ENCODE measurements at regions not wholly inside any gene's neighbourhood (a gene's known extent, or its start where the extent isn't known, plus 50 kb on each side); places are given as distances from the start of the nearest gene placed in this dataset.

DNA sequence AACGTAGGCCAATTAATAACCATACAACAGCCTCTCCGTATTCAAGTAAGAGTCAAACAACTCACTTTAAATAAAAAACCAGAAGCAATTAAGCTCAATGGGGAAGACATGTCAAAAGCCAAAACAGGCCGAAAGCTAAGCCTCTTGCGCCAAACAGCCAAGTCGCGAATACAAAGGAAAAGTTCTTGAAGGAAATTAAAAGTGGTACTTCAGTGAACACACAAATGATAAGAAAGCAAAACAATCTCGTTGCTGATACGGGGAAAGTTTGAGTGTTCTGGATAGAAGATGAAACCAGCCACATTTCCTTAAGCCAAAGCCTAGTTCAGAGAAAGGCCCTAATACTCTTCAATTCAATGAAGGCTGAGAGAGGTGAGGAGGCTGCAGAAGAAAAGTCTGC lies 53.4 kb downstream of the SIPA1L2 start:
- H3K27ac ChIP-seq (ENCODE audit: extremely low read depth, low read depth, low read length): no peak overlapping the region
- H3K9me3 ChIP-seq (replicated peaks; ENCODE audit: control insufficient read depth, insufficient read depth, low read depth, low read length): no peaks in the 10 kb centered on the region
- 0 out of 2 replicates have a peak, but pooled peaks have one; percentile 21 for TF ChIP-seq ZNF79 (CRISPR knock-in tag; IDR thresholded peaks at IDR 0.05; ENCODE audit: low read depth)
- TF ChIP-seq, protein P1, sequence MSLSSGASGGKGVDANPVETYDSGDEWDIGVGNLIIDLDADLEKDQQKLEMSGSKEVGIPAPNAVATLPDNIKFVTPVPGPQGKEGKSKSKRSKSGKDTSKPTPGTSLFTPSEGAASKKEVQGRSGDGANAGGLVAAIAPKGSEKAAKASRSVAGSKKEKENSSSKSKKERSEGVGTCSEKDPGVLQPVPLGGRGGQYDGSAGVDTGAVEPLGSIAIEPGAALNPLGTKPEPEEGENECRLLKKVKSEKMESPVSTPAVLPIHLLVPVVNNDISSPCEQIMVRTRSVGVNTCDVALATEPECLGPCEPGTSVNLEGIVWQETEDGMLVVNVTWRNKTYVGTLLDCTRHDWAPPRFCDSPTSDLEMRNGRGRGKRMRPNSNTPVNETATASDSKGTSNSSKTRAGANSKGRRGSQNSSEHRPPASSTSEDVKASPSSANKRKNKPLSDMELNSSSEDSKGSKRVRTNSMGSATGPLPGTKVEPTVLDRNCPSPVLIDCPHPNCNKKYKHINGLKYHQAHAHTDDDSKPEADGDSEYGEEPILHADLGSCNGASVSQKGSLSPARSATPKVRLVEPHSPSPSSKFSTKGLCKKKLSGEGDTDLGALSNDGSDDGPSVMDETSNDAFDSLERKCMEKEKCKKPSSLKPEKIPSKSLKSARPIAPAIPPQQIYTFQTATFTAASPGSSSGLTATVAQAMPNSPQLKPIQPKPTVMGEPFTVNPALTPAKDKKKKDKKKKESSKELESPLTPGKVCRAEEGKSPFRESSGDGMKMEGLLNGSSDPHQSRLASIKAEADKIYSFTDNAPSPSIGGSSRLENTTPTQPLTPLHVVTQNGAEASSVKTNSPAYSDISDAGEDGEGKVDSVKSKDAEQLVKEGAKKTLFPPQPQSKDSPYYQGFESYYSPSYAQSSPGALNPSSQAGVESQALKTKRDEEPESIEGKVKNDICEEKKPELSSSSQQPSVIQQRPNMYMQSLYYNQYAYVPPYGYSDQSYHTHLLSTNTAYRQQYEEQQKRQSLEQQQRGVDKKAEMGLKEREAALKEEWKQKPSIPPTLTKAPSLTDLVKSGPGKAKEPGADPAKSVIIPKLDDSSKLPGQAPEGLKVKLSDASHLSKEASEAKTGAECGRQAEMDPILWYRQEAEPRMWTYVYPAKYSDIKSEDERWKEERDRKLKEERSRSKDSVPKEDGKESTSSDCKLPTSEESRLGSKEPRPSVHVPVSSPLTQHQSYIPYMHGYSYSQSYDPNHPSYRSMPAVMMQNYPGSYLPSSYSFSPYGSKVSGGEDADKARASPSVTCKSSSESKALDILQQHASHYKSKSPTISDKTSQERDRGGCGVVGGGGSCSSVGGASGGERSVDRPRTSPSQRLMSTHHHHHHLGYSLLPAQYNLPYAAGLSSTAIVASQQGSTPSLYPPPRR (CRISPR knock-in tag; IDR thresholded peaks at IDR 0.05; ENCODE audit: borderline replicate concordance): no peak
- H3K4me3 ChIP-seq: no peak overlapping the region
- no peak overlapping the region for H3K9ac ChIP-seq (ENCODE audit: insufficient read depth in 1 of 2, low read depth in 2 of 2, low read length in 2 of 2)
- under 1% methylated on average over 8 of the region's 8 CpGs for WGBS (ENCODE audit: insufficient coverage, low coverage, missing lambda C conversion rate)
- H3K4me2 ChIP-seq (ENCODE audit: insufficient read depth, low read length): no peak overlapping the region
- H3K36me3 ChIP-seq (ENCODE audit: control insufficient read depth, insufficient read depth, low read length): no peaks in the 10 kb centered on the region
- no peaks in the 10 kb centered on the region for H3K9me1 ChIP-seq (ENCODE audit: control insufficient read depth, insufficient read depth, low read length)
- BruUV-seq (replicated peaks): no TSS peak
- ATAC-seq: no peak
- ChIA-PET POLR2A (no interaction called here), CTCF (ENCODE audit: low intra/inter-chr PET ratio) (no interaction called here)
- H2AFZ ChIP-seq (ENCODE audit: low read depth, low read length): no peak overlapping the region
- H3K27me3 ChIP-seq (ENCODE audit: control insufficient read depth in 2 of 2, insufficient read depth in 2 of 2, low read length in 2 of 2): no peaks in the 10 kb centered on the region
- intact Hi-C loops (cut with micrococcal nuclease) (no loop called here), in situ Hi-C loops (cut with MboI) (no loop called here)
- H3K4me1 ChIP-seq (replicated peaks in 1 of 2; ENCODE audit: control insufficient read depth in 2 of 2, insufficient read depth in 2 of 2, low read length in 2 of 2): no peaks in the 10 kb centered on the region; a peak in 1 of 5 replicates
- no peaks in the 10 kb centered on the region for H3K79me2 ChIP-seq (ENCODE audit: control insufficient read depth, insufficient read depth, low read length)
- no peaks in the 10 kb centered on the region for H4K20me1 ChIP-seq (replicated peaks; ENCODE audit: control insufficient read depth, insufficient read depth, low read length)
- DNase-seq (ENCODE audit: extremely low read depth in 1 of 4, low spot score in 3 of 4): no peak
- FAIRE-seq: no peak

Data from K562 (cell line).